Neuronal stem cell (in vitro differentiated cells): ENCODE measurements at regions not wholly inside any gene's neighbourhood (a gene's known extent, or its start where the extent isn't known, plus 50 kb on each side); places are given as distances from the start of the nearest gene placed in this dataset.

Source experiments
- DNase-seq: peaks from one replicate; pipeline ENCODE4 v3.0.0-alpha.2; 2013; ENCODE audit warnings: low spot score
- H2AFZ ChIP-seq: one replicate; pipeline ENCODE4 v1.6.1; 2013; ENCODE audit warnings: mild to moderate bottlenecking, low read length, inconsistent platforms
- H2AK5ac ChIP-seq: 2 replicates; pipeline ENCODE4 v1.6.1; 2013; ENCODE audit warnings: low read depth, mild to moderate bottlenecking, inconsistent platforms, low read length, moderate library complexity, mixed read lengths
- H2BK120ac ChIP-seq: 2 replicates; pipeline ENCODE4 v1.6.1; 2013; ENCODE audit warnings: low read depth, mild to moderate bottlenecking, inconsistent platforms, low read length, moderate library complexity, mixed read lengths
- H2BK12ac ChIP-seq: one replicate; pipeline ENCODE4 v1.6.1; 2013; ENCODE audit warnings: low read length, inconsistent platforms
- H2BK15ac ChIP-seq: 2 replicates; pipeline ENCODE4 v1.6.1; 2013; ENCODE audit warnings: mild to moderate bottlenecking, low read length, inconsistent platforms, mixed read lengths
- H2BK5ac ChIP-seq: one replicate; pipeline ENCODE4 v1.6.1; 2013; ENCODE audit warnings: inconsistent platforms, mild to moderate bottlenecking, low read length, moderate library complexity
- H3K14ac ChIP-seq: one replicate; pipeline ENCODE4 v1.6.1; 2013; ENCODE audit warnings: low read length, inconsistent platforms
- H3K18ac ChIP-seq: 2 replicates; pipeline ENCODE4 v1.6.1; 2013; ENCODE audit warnings: low read length, inconsistent platforms
- H3K23ac ChIP-seq: 2 replicates; pipeline ENCODE4 v1.6.1; 2013; ENCODE audit warnings: low read depth, mild to moderate bottlenecking, mixed read lengths, low read length, inconsistent platforms; ENCODE audit not compliant: poor library complexity
- H3K27ac ChIP-seq: replicated peaks from 3 replicates; pipeline ENCODE4 v1.5.1; 2013; ENCODE audit warnings: low read length, inconsistent platforms
- H3K27me3 ChIP-seq, 3 experiments: 2 replicates each; pipeline ENCODE4 v1.6.1; 2013; ENCODE audit warnings: low read length in 3 of 3, mild to moderate bottlenecking in 2 of 3, inconsistent platforms in 1 of 3, low read depth in 1 of 3, mixed read lengths in 1 of 3, moderate library complexity in 1 of 3; ENCODE audit not compliant: control insufficient read depth in 3 of 3, insufficient read depth in 3 of 3
- H3K36me3 ChIP-seq, 2 donors: replicated peaks in 1 of 2; 2 replicates each; pipeline ENCODE4 v1.6.1; 2013; ENCODE audit warnings: low read length in 2 of 2; ENCODE audit not compliant: control insufficient read depth in 2 of 2, insufficient read depth in 2 of 2
- H3K4ac ChIP-seq: 2 replicates; pipeline ENCODE4 v1.6.1; 2013; ENCODE audit warnings: inconsistent platforms, mild to moderate bottlenecking, low read length, moderate library complexity
- H3K4me1 ChIP-seq, 2 donors: 1 replicate in 1 of 2; 2 replicates in 1 of 2; pipeline ENCODE4 v1.6.1; 2013; ENCODE audit warnings: low read length in 2 of 2, low read depth in 1 of 2; ENCODE audit not compliant: control insufficient read depth in 2 of 2, insufficient read depth in 1 of 2
- H3K4me2 ChIP-seq: one replicate; pipeline ENCODE4 v1.6.1; 2013; ENCODE audit warnings: mild to moderate bottlenecking, low read length, inconsistent platforms; ENCODE audit not compliant: insufficient read depth, poor library complexity, severe bottlenecking
- H3K4me3 ChIP-seq, 2 donors: 2 replicates each; pipeline ENCODE4 v1.5.1; 2013; ENCODE audit warnings: low read length in 2 of 2, mild to moderate bottlenecking in 2 of 2, inconsistent platforms in 1 of 2, moderate library complexity in 1 of 2
- H3K79me1 ChIP-seq: one replicate; pipeline ENCODE4 v1.6.1; 2013; ENCODE audit warnings: low read depth, mild to moderate bottlenecking, inconsistent platforms, low read length, moderate library complexity
- H3K9ac ChIP-seq: one replicate; pipeline ENCODE4 v1.6.1; 2013; ENCODE audit warnings: mild to moderate bottlenecking, low read depth, low read length, inconsistent platforms; ENCODE audit not compliant: poor library complexity
- H3K9me3 ChIP-seq, 2 donors: replicated peaks in 1 of 2; 2 replicates each; pipeline versions ENCODE3 to v1.6.1; 2013; ENCODE audit warnings: low read length in 2 of 2, mild to moderate bottlenecking in 2 of 2, inconsistent platforms in 1 of 2, low read depth in 1 of 2, mixed read lengths in 1 of 2, moderate library complexity in 1 of 2; ENCODE audit not compliant: control insufficient read depth in 2 of 2, insufficient read depth in 1 of 2
- H4K8ac ChIP-seq: one replicate; pipeline ENCODE4 v1.6.1; 2013; ENCODE audit warnings: low read depth, mild to moderate bottlenecking, inconsistent platforms, low read length, moderate library complexity
- H4K91ac ChIP-seq: one replicate; pipeline ENCODE4 v1.6.1; 2013; ENCODE audit warnings: low read length, low read depth, mild to moderate bottlenecking, inconsistent platforms; ENCODE audit not compliant: poor library complexity
- WGBS, 2 donors: extraction: QIAGEN DNeasy Blood & Tissue Kit; methylation state at CpG; one replicate each; pipeline ENCODE4 v1.1.7; 2013; ENCODE audit warnings: missing lambda C conversion rate in 2 of 2, mixed read lengths in 1 of 2; ENCODE audit not compliant: insufficient read length in 2 of 2, insufficient replicate concordance in 1 of 2; ENCODE audit errors: extremely low coverage in 2 of 2; 5-methylcytosine and 5-hydroxymethylcytosine counted together

GRCh38 chr21:37986000-37986399 is 69.7 kb upstream of the KCNJ6 start:
- H2BK15ac ChIP-seq, result no peak overlapping the region
- no peak overlapping the region for H3K23ac ChIP-seq
- H3K4me3 ChIP-seq, result no peak overlapping the region
- H3K4me1 ChIP-seq, result no peaks in the 10 kb centered on the region
- no peak for DNase-seq
- WGBS, 2 donors, result no CpG with 5 or more reads among the region's 3 CpGs
- H3K9ac ChIP-seq, result no peak overlapping the region
- no peak overlapping the region for H2BK12ac ChIP-seq
- H3K27me3 ChIP-seq, result no peaks in the 10 kb centered on the region
- no peaks in the 10 kb centered on the region for H3K36me3 ChIP-seq
- H3K14ac ChIP-seq, result no peak overlapping the region
- H3K27ac ChIP-seq, result no peak overlapping the region
- H3K79me1 ChIP-seq, result no peaks in the 10 kb centered on the region
- no peak overlapping the region for H4K91ac ChIP-seq
- H3K18ac ChIP-seq, result no peak overlapping the region
- no peak overlapping the region for H2AK5ac ChIP-seq
- H2BK5ac ChIP-seq, result no peak overlapping the region
- H3K9me3 ChIP-seq, result no peaks in the 10 kb centered on the region
- no peak overlapping the region for H2BK120ac ChIP-seq
- H3K4me2 ChIP-seq, result no peak overlapping the region
- no peak overlapping the region for H3K4ac ChIP-seq
- H4K8ac ChIP-seq, result no peak overlapping the region
- no peak overlapping the region for H2AFZ ChIP-seq

GRCh38 chr21:37986751-37987399 is 70.6 kb upstream of the KCNJ6 start:
- Histone ChIP-seq H3K18ac (no peak overlapping the region), H2BK15ac (no peak overlapping the region), H4K8ac (no peak overlapping the region), H3K27me3 (no peaks in the 10 kb centered on the region), H3K36me3 (no peaks in the 10 kb centered on the region), H3K4ac (no peak overlapping the region), H3K4me1 (no peaks in the 10 kb centered on the region), H3K9ac (no peak overlapping the region), H2AFZ (no peak overlapping the region), H3K4me2 (no peak overlapping the region), H3K14ac (no peak overlapping the region), H2BK12ac (no peak overlapping the region), H3K4me3 (no peak overlapping the region), H4K91ac (no peak overlapping the region), H2BK5ac (no peak overlapping the region), H3K23ac (no peak overlapping the region), H3K27ac (no peak overlapping the region), H2BK120ac (no peak overlapping the region), H2AK5ac (no peak overlapping the region), H3K79me1 (no peaks in the 10 kb centered on the region), H3K9me3 (no peaks in the 10 kb centered on the region)
- no peak for DNase-seq
- WGBS, 2 donors, result no CpG with 5 or more reads among the region's 5 CpGs

- no peaks in the 10 kb centered on the region for H3K27me3 ChIP-seq
- no peak overlapping the region for H2BK12ac ChIP-seq
- H3K4me2 ChIP-seq, result no peak overlapping the region
- no peak overlapping the region for H3K9ac ChIP-seq
- H2BK15ac ChIP-seq, result no peak overlapping the region
- no peak overlapping the region for H2AK5ac ChIP-seq
- H4K8ac ChIP-seq, result no peak overlapping the region
- H4K91ac ChIP-seq, result no peak overlapping the region
- H3K4me1 ChIP-seq, result no peaks in the 10 kb centered on the region
- no CpG with 5 or more reads among the region's 5 CpGs for WGBS, 2 donors
- no peak overlapping the region for H2BK5ac ChIP-seq
- H3K14ac ChIP-seq, result no peak overlapping the region
- H2BK120ac ChIP-seq, result no peak overlapping the region
- H3K36me3 ChIP-seq, result no peaks in the 10 kb centered on the region
- no peak overlapping the region for H3K18ac ChIP-seq
- H3K4ac ChIP-seq, result no peak overlapping the region
- DNase-seq, result no peak
- no peak overlapping the region for H3K23ac ChIP-seq
- H2AFZ ChIP-seq, result no peak overlapping the region
- H3K79me1 ChIP-seq, result no peaks in the 10 kb centered on the region
- H3K9me3 ChIP-seq, result no peaks in the 10 kb centered on the region
- H3K4me3 ChIP-seq, result no peak overlapping the region
- H3K27ac ChIP-seq, result no peak overlapping the region
Measured at GRCh38 chr21:37987668-37988067, 71.4 kb upstream of the KCNJ6 start.

- no peak overlapping the region for H3K4me2 ChIP-seq
- no peak overlapping the region for H3K9ac ChIP-seq
- H3K4me3 ChIP-seq, result no peak overlapping the region
- no peak overlapping the region for H3K14ac ChIP-seq
- no peak overlapping the region for H3K23ac ChIP-seq
- no peak overlapping the region for H3K4ac ChIP-seq
- DNase-seq, result no peak
- H3K18ac ChIP-seq, result no peak overlapping the region
- H4K91ac ChIP-seq, result no peak overlapping the region
- H2BK12ac ChIP-seq, result no peak overlapping the region
- no peaks in the 10 kb centered on the region for H3K4me1 ChIP-seq
- no peaks in the 10 kb centered on the region for H3K79me1 ChIP-seq
- WGBS, 2 donors, result no CpG with 5 or more reads among the region's 1 CpG
- no peak overlapping the region for H3K27ac ChIP-seq
- H3K36me3 ChIP-seq, result no peaks in the 10 kb centered on the region
- no peak overlapping the region for H4K8ac ChIP-seq
- no peak overlapping the region for H2BK120ac ChIP-seq
- H3K9me3 ChIP-seq, result no peaks in the 10 kb centered on the region
- H3K27me3 ChIP-seq, result no peaks in the 10 kb centered on the region
- H2AFZ ChIP-seq, result no peak overlapping the region
- H2BK15ac ChIP-seq, result no peak overlapping the region
- H2AK5ac ChIP-seq, result no peak overlapping the region
- no peak overlapping the region for H2BK5ac ChIP-seq
Measured at GRCh38 chr21:37993071-37993470, 76.8 kb upstream of the KCNJ6 start.
